H9 (cell line): ENCODE measurements at regions not wholly inside any gene's neighbourhood (a gene's known extent, or its start where the extent isn't known, plus 50 kb on each side); places are given as distances from the start of the nearest gene placed in this dataset.

Experiments
- DNase-seq: peaks from one replicate; pipeline ENCODE4 v3.0.0-alpha.2; 2017
- H2AFZ ChIP-seq: one replicate; pipeline ENCODE4 v1.6.1; 2013; ENCODE audit warnings: mild to moderate bottlenecking, low read length, control low read depth, moderate library complexity
- H2AK5ac ChIP-seq: 2 replicates; pipeline ENCODE4 v1.6.1; 2013; ENCODE audit warnings: low read length, control low read depth, mixed read lengths; ENCODE audit not compliant: insufficient read length
- H2BK120ac ChIP-seq: one replicate; pipeline ENCODE4 v1.6.1; 2013; ENCODE audit warnings: low read depth, mild to moderate bottlenecking, low read length, control low read depth, inconsistent platforms; ENCODE audit not compliant: poor library complexity, severe bottlenecking
- H2BK12ac ChIP-seq: 2 replicates; pipeline ENCODE4 v1.6.1; 2013; ENCODE audit warnings: low read length, control low read depth, mixed read lengths, low read depth; ENCODE audit not compliant: insufficient read length
- H2BK15ac ChIP-seq: 2 replicates; pipeline ENCODE4 v1.6.1; 2013; ENCODE audit warnings: low read depth, low read length, control low read depth
- H2BK20ac ChIP-seq: one replicate; pipeline ENCODE4 v1.6.1; 2013; ENCODE audit warnings: low read depth, mild to moderate bottlenecking, low read length, control low read depth, inconsistent platforms; ENCODE audit not compliant: poor library complexity, severe bottlenecking
- H2BK5ac ChIP-seq: 2 replicates; pipeline ENCODE4 v1.6.1; 2013; ENCODE audit warnings: low read length, control low read depth, mixed read lengths; ENCODE audit not compliant: insufficient read length
- H3K14ac ChIP-seq: 2 replicates; pipeline ENCODE4 v1.6.1; 2013; ENCODE audit warnings: low read length, control low read depth; ENCODE audit not compliant: insufficient read depth
- H3K18ac ChIP-seq: 2 replicates; pipeline ENCODE4 v1.6.1; 2013; ENCODE audit warnings: low read depth, mild to moderate bottlenecking, mixed read lengths, low read length, control low read depth; ENCODE audit not compliant: insufficient read length
- H3K23ac ChIP-seq: 2 replicates; pipeline ENCODE4 v1.6.1; 2013; ENCODE audit warnings: low read length, control low read depth, mixed read lengths, low read depth; ENCODE audit not compliant: insufficient read length
- H3K23me2 ChIP-seq: 2 replicates; pipeline ENCODE4 v1.6.1; 2013; ENCODE audit warnings: low read depth, mild to moderate bottlenecking, mixed read lengths, low read length, control low read depth; ENCODE audit not compliant: insufficient read length, poor library complexity, severe bottlenecking
- H3K27ac ChIP-seq: 2 replicates; pipeline ENCODE4 v1.5.1; 2013; ENCODE audit warnings: low read length, control low read depth, mixed read lengths, low read depth; ENCODE audit not compliant: insufficient read length
- H3K27me3 ChIP-seq: 2 replicates; pipeline ENCODE4 v1.6.1; 2013; ENCODE audit warnings: low read length, control low read depth, inconsistent platforms; ENCODE audit not compliant: insufficient read depth
- H3K4ac ChIP-seq: 2 replicates; pipeline ENCODE4 v1.6.1; 2013; ENCODE audit warnings: low read depth, mild to moderate bottlenecking, control low read depth, inconsistent platforms, low read length, moderate library complexity
- H3K4me1 ChIP-seq: 2 replicates; pipeline ENCODE4 v1.6.1; 2013; ENCODE audit warnings: low read length, control low read depth, inconsistent platforms; ENCODE audit not compliant: insufficient read depth
- H3K4me2 ChIP-seq: 2 replicates; pipeline ENCODE4 v1.6.1; 2013; ENCODE audit warnings: low read length, control low read depth, mixed read lengths; ENCODE audit not compliant: insufficient read length, insufficient read depth
- H3K56ac ChIP-seq: 2 replicates; pipeline ENCODE4 v1.6.1; 2013; ENCODE audit warnings: low read depth, mild to moderate bottlenecking, mixed read lengths, low read length, control low read depth; ENCODE audit not compliant: insufficient read length
- H3K79me1 ChIP-seq: 2 replicates; pipeline ENCODE4 v1.6.1; 2013; ENCODE audit warnings: low read depth, mild to moderate bottlenecking, moderate library complexity, low read length, control low read depth, inconsistent platforms; ENCODE audit not compliant: insufficient read depth, poor library complexity, severe bottlenecking
- H3K79me2 ChIP-seq: 2 replicates; pipeline ENCODE4 v1.6.1; 2013; ENCODE audit warnings: low read length, control low read depth, inconsistent platforms; ENCODE audit not compliant: insufficient read depth
- H3K9ac ChIP-seq: 2 replicates; pipeline ENCODE4 v1.6.1; 2013; ENCODE audit warnings: low read length, control low read depth, mixed read lengths; ENCODE audit not compliant: insufficient read length; ENCODE audit errors: extremely low read depth
- H3K9me3 ChIP-seq: one replicate; pipeline ENCODE4 v1.6.1; 2013; ENCODE audit warnings: low read depth, low read length, inconsistent platforms; ENCODE audit not compliant: control insufficient read depth
- H3T11ph ChIP-seq: one replicate; pipeline ENCODE4 v1.6.1; 2013; ENCODE audit warnings: mild to moderate bottlenecking, low read length, control low read depth, inconsistent platforms
- H4K20me1 ChIP-seq: one replicate; pipeline ENCODE4 v1.6.1; 2013; ENCODE audit not compliant: control insufficient read depth, insufficient read length, insufficient read depth
- H4K5ac ChIP-seq: 2 replicates; pipeline ENCODE4 v1.6.1; 2013; ENCODE audit warnings: low read depth, mild to moderate bottlenecking, mixed read lengths, low read length, control low read depth; ENCODE audit not compliant: insufficient read length
- H4K8ac ChIP-seq: replicated peaks from 2 replicates; pipeline ENCODE4 v1.6.1; 2013; ENCODE audit warnings: low read length, control low read depth, mixed read lengths, low read depth; ENCODE audit not compliant: insufficient read length
- H4K91ac ChIP-seq: 2 replicates; pipeline ENCODE4 v1.6.1; 2013; ENCODE audit warnings: low read depth, mild to moderate bottlenecking, moderate library complexity, mixed read lengths, low read length, control low read depth; ENCODE audit not compliant: insufficient read length
- H3K27ac Mint-ChIP-seq, 3 experiments: 2 replicates in 2 of 3; 3 replicates in 1 of 3; pipeline ENCODE4 v1.8.0; 2020 to 2021; ENCODE audit warnings: mixed read lengths in 3 of 3, mild to moderate bottlenecking in 1 of 3, moderate library complexity in 1 of 3
- H3K27me3 Mint-ChIP-seq: 2 replicates; pipeline ENCODE4 v1.8.0; 2021; ENCODE audit warnings: low read depth, mild to moderate bottlenecking, moderate library complexity, mixed read lengths
- H3K36me3 Mint-ChIP-seq, 3 experiments: 2 replicates in 2 of 3; 3 replicates in 1 of 3; pipeline ENCODE4 v1.8.0; 2020 to 2021; ENCODE audit warnings: low read depth in 3 of 3, mixed read lengths in 3 of 3; ENCODE audit not compliant: insufficient read depth in 1 of 3
- H3K4me1 Mint-ChIP-seq, 2 experiments: 2 replicates each; pipeline ENCODE4 v1.8.0; 2020; ENCODE audit warnings: mixed read lengths in 2 of 2
- H3K4me3 Mint-ChIP-seq, 2 experiments: 2 replicates in 1 of 2; 3 replicates in 1 of 2; pipeline ENCODE4 v1.8.0; 2020 to 2021; ENCODE audit warnings: mild to moderate bottlenecking in 2 of 2, mixed read lengths in 2 of 2, moderate library complexity in 1 of 2
- H3K9me3 Mint-ChIP-seq, 2 experiments: 2 replicates in 1 of 2; 3 replicates in 1 of 2; pipeline ENCODE4 v1.8.0; 2020; ENCODE audit warnings: mild to moderate bottlenecking in 2 of 2, mixed read lengths in 2 of 2, moderate library complexity in 1 of 2
- WGBS: extraction: QIAGEN DNeasy Blood & Tissue Kit; methylation state at CpG from one replicate; pipeline ENCODE4 v1.1.7; 2013; ENCODE audit warnings: missing lambda C conversion rate, low lambda C conversion rate, mixed read lengths; ENCODE audit not compliant: insufficient read length; ENCODE audit errors: extremely low coverage; 5-methylcytosine and 5-hydroxymethylcytosine counted together
- TF ChIP-seq, protein P1 (sequence below): fragments of 200-600 bp; sonication (generic); conservative IDR thresholded peaks from 3 replicates; pipeline ENCODE4 v1.8.0; 2021; ENCODE audit warnings: antibody characterized with exemption, mild to moderate bottlenecking

DNA sequence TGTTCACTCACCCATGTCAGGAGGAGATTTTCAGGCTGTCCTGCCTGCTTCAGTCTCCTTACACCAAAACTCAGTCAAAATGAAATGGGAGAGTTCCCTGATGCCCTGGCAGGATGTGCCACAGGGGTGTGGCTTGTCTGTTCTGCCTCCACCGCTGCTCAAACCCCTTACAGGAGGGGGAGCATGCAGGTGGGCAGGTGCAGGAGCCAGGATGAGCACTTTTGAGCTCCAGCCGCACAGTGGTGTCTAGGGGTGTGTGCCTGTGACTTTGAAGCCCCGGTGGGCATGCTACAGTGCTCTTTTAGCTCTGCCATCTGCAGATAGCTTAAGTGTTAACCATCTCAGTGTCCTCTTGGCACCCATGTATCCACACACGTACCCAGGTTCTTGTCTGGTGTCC lies 71.9 kb upstream of the IPO5 start:
- H3K9ac ChIP-seq, result no peak overlapping the region
- peaks cover 0 to 6% of the 10 kb centered on the region in 2 experiments; a peak in 3 of 5 replicates for H3K9me3 Mint-ChIP-seq
- no peak overlapping the region for H3K4ac ChIP-seq
- no peak overlapping the region for H2BK120ac ChIP-seq
- H3K18ac ChIP-seq, result no peak overlapping the region
- H3K79me2 ChIP-seq, result no peaks in the 10 kb centered on the region
- no peak overlapping the region for H2AK5ac ChIP-seq
- no peaks in the 10 kb centered on the region for H3K9me3 ChIP-seq
- H3T11ph ChIP-seq, result no peak overlapping the region
- H3K4me1 Mint-ChIP-seq, result peaks cover 11 to 14% of the 10 kb centered on the region in 2 experiments
- no peaks in the 10 kb centered on the region for H3K23me2 ChIP-seq
- H3K27ac Mint-ChIP-seq, result no peak overlapping the region
- no peaks in the 10 kb centered on the region for H3K27me3 ChIP-seq
- H4K91ac ChIP-seq, result no peak overlapping the region
- no peaks in the 10 kb centered on the region for H3K79me1 ChIP-seq
- no peak overlapping the region for H2BK20ac ChIP-seq
- H3K36me3 Mint-ChIP-seq, result no peaks in the 10 kb centered on the region; a peak in 2 of 7 replicates
- no peaks in the 10 kb centered on the region for H4K20me1 ChIP-seq
- no peak for DNase-seq
- no peak overlapping the region for H3K4me2 ChIP-seq
- H2BK12ac ChIP-seq, result no peak overlapping the region
- H2AFZ ChIP-seq, result no peak overlapping the region
- TF ChIP-seq, protein P1, sequence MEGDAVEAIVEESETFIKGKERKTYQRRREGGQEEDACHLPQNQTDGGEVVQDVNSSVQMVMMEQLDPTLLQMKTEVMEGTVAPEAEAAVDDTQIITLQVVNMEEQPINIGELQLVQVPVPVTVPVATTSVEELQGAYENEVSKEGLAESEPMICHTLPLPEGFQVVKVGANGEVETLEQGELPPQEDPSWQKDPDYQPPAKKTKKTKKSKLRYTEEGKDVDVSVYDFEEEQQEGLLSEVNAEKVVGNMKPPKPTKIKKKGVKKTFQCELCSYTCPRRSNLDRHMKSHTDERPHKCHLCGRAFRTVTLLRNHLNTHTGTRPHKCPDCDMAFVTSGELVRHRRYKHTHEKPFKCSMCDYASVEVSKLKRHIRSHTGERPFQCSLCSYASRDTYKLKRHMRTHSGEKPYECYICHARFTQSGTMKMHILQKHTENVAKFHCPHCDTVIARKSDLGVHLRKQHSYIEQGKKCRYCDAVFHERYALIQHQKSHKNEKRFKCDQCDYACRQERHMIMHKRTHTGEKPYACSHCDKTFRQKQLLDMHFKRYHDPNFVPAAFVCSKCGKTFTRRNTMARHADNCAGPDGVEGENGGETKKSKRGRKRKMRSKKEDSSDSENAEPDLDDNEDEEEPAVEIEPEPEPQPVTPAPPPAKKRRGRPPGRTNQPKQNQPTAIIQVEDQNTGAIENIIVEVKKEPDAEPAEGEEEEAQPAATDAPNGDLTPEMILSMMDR, result no peak
- no peak overlapping the region for H4K8ac ChIP-seq
- H3K23ac ChIP-seq, result no peak overlapping the region
- no peak overlapping the region for H2BK5ac ChIP-seq
- H3K27me3 Mint-ChIP-seq, result peaks cover 5% of the 10 kb centered on the region
- no peak overlapping the region for H3K4me3 Mint-ChIP-seq
- WGBS, result no CpG with 5 or more reads among the region's 4 CpGs
- H3K27ac ChIP-seq, result no peak overlapping the region
- H4K5ac ChIP-seq, result no peak overlapping the region
- no peak overlapping the region for H2BK15ac ChIP-seq
- H3K56ac ChIP-seq, result no peak overlapping the region
- H3K4me1 ChIP-seq, result peaks cover 5% of the 10 kb centered on the region; the same call in 1 of the 2 replicates
- H3K14ac ChIP-seq, result no peak overlapping the region
